ENCODE measurements at regions not wholly inside any gene's neighbourhood (a gene's known extent, or its start where the extent isn't known, plus 50 kb on each side); places are given as distances from the start of the nearest gene placed in this dataset.

- no peak overlapping the region for H3K27ac ChIP-seq
- no peak for TF ChIP-seq CTCF (conservative IDR thresholded peaks at IDR 0.05)
- no peak for TF ChIP-seq ZFX (IDR thresholded peaks at IDR 0.05)
Observed at GRCh38 chr16:73190256-73190655, 142.3 kb upstream of the ZFHX3 start.

GRCh38 chr16:73189136-73189535, 141.2 kb upstream of the ZFHX3 start:
- TF ChIP-seq CTCF (conservative IDR thresholded peaks at IDR 0.05): no peak
- no peak for TF ChIP-seq ZFX (IDR thresholded peaks at IDR 0.05)
- no peak overlapping the region for H3K27ac ChIP-seq

GRCh38 chr16:73186752-73187601, 139.0 kb upstream of the ZFHX3 start:
- H3K27ac ChIP-seq: no peak overlapping the region
- TF ChIP-seq CTCF (conservative IDR thresholded peaks at IDR 0.05) (no peak), ZFX (IDR thresholded peaks at IDR 0.05) (no peak)

GRCh38 chr16:73185737-73186136, 137.8 kb upstream of the ZFHX3 start:
- H3K27ac ChIP-seq: no peak overlapping the region
- TF ChIP-seq ZFX (IDR thresholded peaks at IDR 0.05) (no peak), CTCF (conservative IDR thresholded peaks at IDR 0.05) (no peak)

- H3K27ac ChIP-seq: no peak overlapping the region
- TF ChIP-seq CTCF (conservative IDR thresholded peaks at IDR 0.05) (no peak), ZFX (IDR thresholded peaks at IDR 0.05) (no peak)
Observed at GRCh38 chr16:73183611-73184092, 135.7 kb upstream of the ZFHX3 start.

- no peak for TF ChIP-seq ZFX (IDR thresholded peaks at IDR 0.05)
- no peak for TF ChIP-seq CTCF (conservative IDR thresholded peaks at IDR 0.05)
- no peak overlapping the region for H3K27ac ChIP-seq
Observed at GRCh38 chr16:73179705-73180331, 131.9 kb upstream of the ZFHX3 start.

GRCh38 chr16:73177729-73178295, 129.9 kb upstream of the ZFHX3 start:
- H3K27ac ChIP-seq: no peak overlapping the region
- TF ChIP-seq ZFX (IDR thresholded peaks at IDR 0.05) (no peak), CTCF (conservative IDR thresholded peaks at IDR 0.05) (no peak)

Measured in C4-2B (cell line).